ENCODE measurements at regions not wholly inside any gene's neighbourhood (a gene's known extent, or its start where the extent isn't known, plus 50 kb on each side); places are given as distances from the start of the nearest gene placed in this dataset.

GRCh38 chr18:21928925-21929324, 188.3 kb downstream of the MIB1 start:
- H3K36me3 ChIP-seq, result no peaks in the 10 kb centered on the region
- peaks cover 4% of the 10 kb centered on the region for H3K27me3 ChIP-seq
- WGBS, result 57% methylated on average over 4 of the region's 4 CpGs
- DNase-seq (ENCODE audit: low spot score in 2 of 2), result no peak
- no peaks in the 10 kb centered on the region for H3K9me3 ChIP-seq
- no peak overlapping the region for H3K4me3 ChIP-seq
- no peaks in the 10 kb centered on the region for H3K4me1 ChIP-seq
- H3K27ac ChIP-seq, result no peak overlapping the region
- TF ChIP-seq EP300 (IDR thresholded peaks at IDR 0.05) (no peak), POLR2AphosphoS5 (IDR thresholded peaks at IDR 0.05) (no peak), CTCF (IDR thresholded peaks at IDR 0.05) (no peak), POLR2A (IDR thresholded peaks at IDR 0.05) (no peak)

GRCh38 chr18:21930177-21930576, 189.6 kb downstream of the MIB1 start:
- TF ChIP-seq CTCF (IDR thresholded peaks at IDR 0.05), result no peak
- TF ChIP-seq EP300 (IDR thresholded peaks at IDR 0.05), result no peak
- TF ChIP-seq POLR2A (IDR thresholded peaks at IDR 0.05), result no peak
- no peak for TF ChIP-seq POLR2AphosphoS5 (IDR thresholded peaks at IDR 0.05)
- no peak overlapping the region for H3K4me3 ChIP-seq
- H3K36me3 ChIP-seq, result no peaks in the 10 kb centered on the region
- WGBS, result 68% methylated on average over 6 of the region's 6 CpGs
- DNase-seq (ENCODE audit: low spot score in 2 of 2), result no peak
- H3K4me1 ChIP-seq, result no peaks in the 10 kb centered on the region
- H3K27me3 ChIP-seq, result peaks cover 4% of the 10 kb centered on the region
- no peaks in the 10 kb centered on the region for H3K9me3 ChIP-seq
- H3K27ac ChIP-seq, result no peak overlapping the region

- Histone ChIP-seq H3K4me1 (no peaks in the 10 kb centered on the region), H3K4me3 (no peak overlapping the region), H3K9me3 (no peaks in the 10 kb centered on the region), H3K27ac (no peak overlapping the region), H3K27me3 (no peaks in the 10 kb centered on the region), H3K36me3 (no peaks in the 10 kb centered on the region)
- WGBS, result 64% methylated on average over 9 of the region's 10 CpGs
- no peak for DNase-seq (ENCODE audit: low spot score in 2 of 2)
- TF ChIP-seq POLR2A (IDR thresholded peaks at IDR 0.05), result no peak
- TF ChIP-seq EP300 (IDR thresholded peaks at IDR 0.05), result no peak
- TF ChIP-seq POLR2AphosphoS5 (IDR thresholded peaks at IDR 0.05), result no peak
- TF ChIP-seq CTCF (IDR thresholded peaks at IDR 0.05), result no peak
Measured at GRCh38 chr18:21933931-21934765, 193.6 kb downstream of the MIB1 start.

GRCh38 chr18:21934766-21935015, 194.1 kb downstream of the MIB1 start:
- H3K36me3 ChIP-seq, result no peaks in the 10 kb centered on the region
- H3K4me3 ChIP-seq, result no peak overlapping the region
- DNase-seq (ENCODE audit: low spot score in 2 of 2), result no peak
- H3K27me3 ChIP-seq, result no peaks in the 10 kb centered on the region
- H3K9me3 ChIP-seq, result no peaks in the 10 kb centered on the region
- no peak overlapping the region for H3K27ac ChIP-seq
- WGBS, result 68% methylated on average over 4 of the region's 4 CpGs
- TF ChIP-seq CTCF (IDR thresholded peaks at IDR 0.05) (no peak), POLR2A (IDR thresholded peaks at IDR 0.05) (no peak), EP300 (IDR thresholded peaks at IDR 0.05) (no peak), POLR2AphosphoS5 (IDR thresholded peaks at IDR 0.05) (no peak)
- H3K4me1 ChIP-seq, result no peaks in the 10 kb centered on the region

GRCh38 chr18:21943456-21943855, 202.9 kb downstream of the MIB1 start:
- no peak overlapping the region for H3K4me3 ChIP-seq
- no peak for DNase-seq (ENCODE audit: low spot score in 2 of 2)
- no peaks in the 10 kb centered on the region for H3K9me3 ChIP-seq
- H3K27me3 ChIP-seq, result peaks cover 12% of the 10 kb centered on the region
- H3K27ac ChIP-seq, result no peak overlapping the region
- no peaks in the 10 kb centered on the region for H3K36me3 ChIP-seq
- WGBS, result 74% methylated on average over 4 of the region's 4 CpGs
- TF ChIP-seq POLR2AphosphoS5 (IDR thresholded peaks at IDR 0.05) (no peak), CTCF (IDR thresholded peaks at IDR 0.05) (no peak), EP300 (IDR thresholded peaks at IDR 0.05) (no peak), POLR2A (IDR thresholded peaks at IDR 0.05) (no peak)
- no peaks in the 10 kb centered on the region for H3K4me1 ChIP-seq
